ENCODE measurements at regions not wholly inside any gene's neighbourhood (a gene's known extent, or its start where the extent isn't known, plus 50 kb on each side); places are given as distances from the start of the nearest gene placed in this dataset.
"Not testable (repeated sequence)": the region's sequence is repeated elsewhere in the genome, so short reads cannot be mapped to it uniquely, and the experiment has no call there.

- POLR2A ChIA-PET = no interaction called here
- CTCF ChIA-PET = no interaction called here
- no peak overlapping the region for H3K4me3 ChIP-seq (ENCODE audit: low read depth, low read length)
- DNase-seq (ENCODE audit: low read depth, low spot score) = no peak
- no peak for TF ChIP-seq CTCF (IDR thresholded peaks at IDR 0.05; ENCODE audit: insufficient read depth, low read length, missing control alignments)
Measured at GRCh38 chr2:48229063-48229462, 85.4 kb upstream of the FOXN2 start.

GRCh38 chr2:48230834-48231233, 83.6 kb upstream of the FOXN2 start:
- H3K4me3 ChIP-seq (ENCODE audit: low read depth, low read length) = no peak overlapping the region
- CTCF ChIA-PET = no interaction called here
- TF ChIP-seq CTCF (IDR thresholded peaks at IDR 0.05; ENCODE audit: insufficient read depth, low read length, missing control alignments) = no peak
- no peak for DNase-seq (ENCODE audit: low read depth, low spot score)
- POLR2A ChIA-PET = no interaction called here

GRCh38 chr2:48232351-48232750, 82.1 kb upstream of the FOXN2 start:
- no peak overlapping the region for H3K4me3 ChIP-seq (ENCODE audit: low read depth, low read length)
- POLR2A ChIA-PET = no interaction called here
- CTCF ChIA-PET = no interaction called here
- TF ChIP-seq CTCF (IDR thresholded peaks at IDR 0.05; ENCODE audit: insufficient read depth, low read length, missing control alignments) = no peak
- DNase-seq (ENCODE audit: low read depth, low spot score) = no peak

- CTCF ChIA-PET = no interaction called here
- no peak for TF ChIP-seq CTCF (IDR thresholded peaks at IDR 0.05; ENCODE audit: insufficient read depth, low read length, missing control alignments)
- H3K4me3 ChIP-seq (ENCODE audit: low read depth, low read length) = no peak overlapping the region
- POLR2A ChIA-PET = no interaction called here
- no peak for DNase-seq (ENCODE audit: low read depth, low spot score)
Measured at GRCh38 chr2:48233005-48233404, 81.5 kb upstream of the FOXN2 start.

GRCh38 chr2:48233824-48234223, 80.7 kb upstream of the FOXN2 start:
- POLR2A ChIA-PET; H3K4me3 ChIP-seq (ENCODE audit: low read depth, low read length); DNase-seq (ENCODE audit: low read depth, low spot score): not testable (repeated sequence)
- CTCF ChIA-PET = interaction anchor here (1.8 kb wide), 1 partner anchor 12 kb away, joined by 4 read pairs; no protein-coding TSS in a partner anchor

- POLR2A ChIA-PET = no interaction called here
- H3K4me3 ChIP-seq (ENCODE audit: low read depth, low read length) = no peak overlapping the region
- no peak for DNase-seq (ENCODE audit: low read depth, low spot score)
- TF ChIP-seq CTCF (IDR thresholded peaks at IDR 0.05; ENCODE audit: insufficient read depth, low read length, missing control alignments) = no peak
- CTCF ChIA-PET = interaction anchor here (1.5 to 1.8 kb wide), 2 partner anchors 11 to 12 kb away, joined by 3 to 4 read pairs; no protein-coding TSS in a partner anchor
Measured at GRCh38 chr2:48235076-48235475, 79.4 kb upstream of the FOXN2 start.

- POLR2A ChIA-PET = no interaction called here
- DNase-seq (ENCODE audit: low read depth, low spot score) = no peak
- TF ChIP-seq CTCF (IDR thresholded peaks at IDR 0.05; ENCODE audit: insufficient read depth, low read length, missing control alignments) = no peak
- CTCF ChIA-PET = no interaction called here
- no peak overlapping the region for H3K4me3 ChIP-seq (ENCODE audit: low read depth, low read length)
Measured at GRCh38 chr2:48238381-48238780, 76.1 kb upstream of the FOXN2 start.

All from AG04449 (cell line).